ENCODE measurements at regions not wholly inside any gene's neighbourhood (a gene's known extent, or its start where the extent isn't known, plus 50 kb on each side); places are given as distances from the start of the nearest gene placed in this dataset.
"Not testable (repeated sequence)": the region's sequence is repeated elsewhere in the genome, so short reads cannot be mapped to it uniquely, and the experiment has no call there.

DNA sequence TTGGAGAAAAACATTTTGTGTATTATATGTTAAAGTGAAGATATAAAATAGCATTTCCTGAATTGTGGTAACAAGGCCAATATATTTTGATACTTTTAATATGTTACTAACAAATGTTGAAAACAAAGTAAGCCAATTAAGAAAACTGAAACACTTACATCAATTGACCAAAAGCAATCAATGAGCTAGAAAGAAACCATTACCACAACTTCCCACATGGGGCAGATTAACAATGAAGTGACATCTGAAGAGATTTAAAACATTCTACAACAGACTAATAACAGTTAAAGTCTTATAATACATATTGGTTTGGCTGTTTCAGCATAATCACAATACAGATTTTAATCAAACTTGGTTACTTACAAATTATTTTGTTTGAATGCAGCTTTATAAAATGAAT is 282.4 kb upstream of the NETO1 start:
- no peak for DNase-seq (ENCODE audit: low read depth in 2 of 2, low spot score in 1 of 2)

DNA sequence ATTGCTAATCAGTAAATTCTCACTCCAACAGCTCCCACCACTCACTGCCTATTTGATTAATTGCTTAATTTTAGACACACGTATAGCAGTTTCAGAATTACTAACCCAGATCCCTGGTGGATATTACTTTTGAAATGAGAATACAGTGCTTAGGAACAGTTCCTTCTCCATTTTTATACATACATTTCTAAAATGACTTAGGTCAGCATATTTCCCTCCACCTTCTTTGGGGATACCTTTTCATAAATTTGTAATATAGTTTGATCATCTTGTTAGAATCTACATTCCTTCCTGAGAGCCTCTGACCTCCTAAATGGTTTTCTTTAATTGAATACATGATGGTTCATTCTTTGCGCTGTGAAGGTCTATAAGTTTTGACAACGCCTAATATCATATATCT is 279.8 kb upstream of the NETO1 start:
- no peak for DNase-seq (ENCODE audit: low read depth in 2 of 2, low spot score in 1 of 2)

DNA sequence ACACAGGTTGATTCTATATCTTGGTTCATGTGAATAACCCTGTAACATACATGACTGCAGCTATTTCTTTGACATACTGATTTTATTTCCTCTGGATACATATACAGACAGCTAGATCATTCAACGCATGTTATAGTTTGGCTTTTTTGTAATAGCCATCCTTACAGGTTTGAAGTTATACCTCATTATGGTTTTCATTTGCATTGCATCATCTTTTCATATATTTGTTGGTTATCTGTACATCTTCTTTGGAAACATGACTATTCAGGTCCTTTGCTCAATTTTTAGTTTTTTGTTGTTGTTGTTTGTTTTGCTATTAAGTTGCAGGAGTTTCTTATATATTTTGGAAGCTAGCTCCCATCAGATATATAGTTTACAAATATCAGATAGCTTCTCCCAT is 276.2 kb upstream of the NETO1 start:
- DNase-seq (ENCODE audit: low read depth in 2 of 2, low spot score in 1 of 2): no peak

DNA sequence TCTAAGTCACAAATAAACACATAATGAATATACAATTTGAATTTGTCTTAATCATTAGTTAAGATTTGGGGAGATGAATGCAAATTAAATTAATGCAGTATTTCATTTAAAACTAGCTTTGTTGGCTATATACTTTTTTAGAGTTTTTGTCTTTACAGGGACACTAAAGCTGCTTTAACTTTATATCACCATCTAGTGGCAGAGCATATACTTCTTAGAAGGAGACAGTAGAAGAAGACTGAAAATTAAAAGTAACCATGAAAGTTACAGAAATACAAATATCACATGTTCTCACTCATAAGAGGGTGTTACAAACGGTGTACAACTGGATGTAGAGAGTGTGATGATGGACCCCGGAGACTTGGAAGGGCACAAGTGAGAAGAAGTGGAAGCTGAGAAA is 268.3 kb upstream of the NETO1 start:
- no peak for DNase-seq (ENCODE audit: low read depth in 2 of 2, low spot score in 1 of 2)

DNA sequence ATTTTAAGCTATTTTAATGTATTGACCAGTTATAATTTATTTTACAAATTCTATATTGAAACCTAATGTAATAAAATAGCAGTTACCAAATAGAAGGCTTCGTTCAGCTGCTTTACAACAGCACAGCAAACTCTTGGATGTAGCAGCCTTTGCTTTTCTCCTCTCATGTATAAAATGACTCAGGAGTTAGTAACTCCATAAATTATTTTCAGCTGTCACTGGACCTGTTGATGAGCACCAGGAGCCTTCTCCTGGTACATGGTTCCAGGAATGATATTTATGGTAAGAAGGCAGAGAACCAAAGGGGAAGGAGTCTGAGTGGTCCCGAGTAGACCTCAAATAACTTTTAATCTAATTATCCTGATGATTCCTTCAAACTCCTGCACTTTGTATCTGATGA is 256.4 kb upstream of the NETO1 start:
- no peak for DNase-seq (ENCODE audit: low read depth in 2 of 2, low spot score in 1 of 2)

DNA sequence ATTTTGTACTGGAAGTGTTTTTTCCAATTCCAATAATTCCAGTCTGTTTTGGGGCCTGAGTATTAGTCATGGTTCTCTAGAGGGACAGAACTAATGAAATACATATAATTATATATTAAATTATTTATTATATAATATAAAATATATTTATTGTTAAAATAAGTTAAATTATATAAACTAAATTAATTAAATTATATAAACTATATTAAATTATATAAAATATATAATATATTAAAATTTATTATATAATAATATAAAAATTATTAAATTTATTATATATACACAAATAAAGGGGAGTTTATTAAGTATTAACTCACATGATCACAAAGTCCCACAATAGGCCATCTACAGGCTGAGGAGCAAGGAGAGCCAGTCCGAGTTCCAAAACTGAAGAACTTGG is 253.4 kb upstream of the NETO1 start:
- DNase-seq (ENCODE audit: low read depth in 2 of 2, low spot score in 1 of 2): no peak

DNA sequence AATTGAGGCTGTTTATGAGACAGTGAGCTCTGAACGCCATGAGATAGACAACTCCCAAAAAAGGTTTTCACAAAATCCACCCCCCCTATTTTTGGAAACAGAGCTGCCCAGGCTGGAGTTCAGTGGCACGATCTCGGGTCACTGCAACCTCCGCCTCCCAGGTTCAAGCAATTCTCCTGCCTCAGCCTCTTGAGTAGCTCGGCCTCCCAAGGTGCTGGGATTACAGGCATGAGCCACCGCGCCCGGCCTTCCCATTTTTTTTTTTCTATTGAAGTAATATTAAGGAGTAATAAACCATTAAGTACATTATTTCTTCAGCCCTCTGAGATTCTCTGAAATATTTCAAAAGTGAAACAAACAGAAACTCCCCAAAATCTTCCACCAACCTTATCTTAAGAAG is 252.8 kb upstream of the NETO1 start:
- DNase-seq (ENCODE audit: low read depth in 2 of 2, low spot score in 1 of 2): no peak

DNA sequence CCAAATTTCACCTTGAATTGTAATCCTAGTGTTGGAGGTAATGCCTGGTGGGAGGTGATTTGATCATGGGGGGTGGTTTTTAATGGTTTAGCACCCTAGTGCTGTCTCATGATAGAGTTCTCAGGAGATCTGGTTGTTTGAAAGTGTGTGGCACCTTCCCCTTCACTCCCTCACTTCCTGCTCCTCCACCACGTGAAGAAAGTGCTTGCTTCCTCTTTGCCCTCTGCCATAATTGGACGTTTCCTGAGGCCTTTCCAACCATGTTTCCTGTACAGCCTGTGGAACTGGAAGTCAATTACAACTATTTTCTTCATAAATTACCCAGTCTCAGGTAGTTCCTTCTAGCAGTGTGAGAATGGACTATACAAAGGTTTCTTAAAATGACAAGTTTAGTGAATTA is 251.8 kb upstream of the NETO1 start:
- no peak for DNase-seq (ENCODE audit: low read depth in 2 of 2, low spot score in 1 of 2)

DNA sequence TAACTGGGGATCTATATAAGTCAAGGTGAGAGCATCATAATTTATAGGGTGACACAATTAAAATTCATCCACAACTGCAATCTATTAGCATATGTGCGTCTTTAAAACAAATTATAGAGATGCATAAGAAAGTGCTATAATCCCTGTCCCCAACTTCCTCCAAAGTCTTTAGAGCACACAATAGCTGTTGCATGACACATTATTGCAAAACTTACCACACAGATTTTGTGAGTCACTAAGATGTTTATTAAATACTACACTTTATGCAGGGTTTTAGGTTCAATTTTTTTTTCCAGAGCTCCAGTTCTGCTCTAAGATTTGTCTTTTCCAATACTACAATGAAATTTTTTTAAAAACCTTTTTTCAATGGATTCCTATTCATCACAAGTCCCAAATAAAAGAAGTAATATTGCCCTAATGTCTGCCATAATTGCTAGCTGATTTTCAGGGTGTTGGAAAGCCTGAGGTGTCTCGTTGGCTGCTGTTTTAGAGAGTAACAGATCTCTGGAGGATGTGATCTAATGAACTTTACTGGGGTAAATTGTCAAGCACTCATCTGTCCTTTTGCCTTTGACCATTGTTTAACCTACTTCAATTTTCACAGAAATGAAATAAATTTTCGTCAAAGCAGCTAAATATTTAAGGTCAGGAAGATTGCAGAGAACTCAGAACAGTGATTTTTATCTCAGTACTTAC is 250.5 kb upstream of the NETO1 start:
- DNase-seq (ENCODE audit: low read depth in 2 of 2, low spot score in 1 of 2): no peak

DNA sequence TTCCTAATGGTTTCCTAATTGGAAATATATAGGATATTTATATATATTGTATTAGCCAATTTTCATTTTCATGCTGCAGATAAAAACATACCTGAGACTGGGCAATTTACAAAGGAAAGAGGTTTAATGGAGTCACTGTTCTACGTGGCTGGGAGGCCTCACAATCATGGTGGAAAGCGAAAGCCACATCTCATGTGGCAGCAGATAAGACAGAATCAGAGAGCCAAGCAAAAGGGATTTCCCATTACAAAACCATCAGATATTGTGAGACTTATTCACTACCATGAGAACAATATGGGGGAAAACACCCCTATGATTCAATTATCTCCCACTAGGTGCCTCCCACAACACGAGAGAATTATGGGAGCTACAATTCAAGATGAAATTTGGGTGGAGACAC is 242.5 kb upstream of the NETO1 start:
- no peak for DNase-seq (ENCODE audit: low read depth in 2 of 2, low spot score in 1 of 2)

DNA sequence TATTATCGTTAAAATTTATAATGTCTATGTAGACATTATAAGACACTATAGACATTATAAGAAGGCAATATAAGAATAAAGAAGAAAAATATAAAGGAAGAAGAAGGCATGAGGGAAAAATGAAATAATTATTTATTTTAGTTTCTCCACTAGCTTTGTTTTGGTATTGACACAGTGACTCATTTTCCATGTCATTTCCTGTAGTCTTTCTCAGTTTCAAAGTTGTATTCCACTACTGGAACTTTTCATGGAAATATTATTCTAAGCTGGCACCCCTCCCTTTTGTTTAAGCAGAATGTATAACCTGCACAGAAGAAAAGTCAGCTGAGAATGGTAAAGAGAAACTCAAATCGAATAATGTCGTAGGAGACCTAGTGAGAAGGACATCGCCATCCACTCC is 234.2 kb upstream of the NETO1 start:
- no peak for DNase-seq (ENCODE audit: low read depth in 2 of 2, low spot score in 1 of 2)

DNA sequence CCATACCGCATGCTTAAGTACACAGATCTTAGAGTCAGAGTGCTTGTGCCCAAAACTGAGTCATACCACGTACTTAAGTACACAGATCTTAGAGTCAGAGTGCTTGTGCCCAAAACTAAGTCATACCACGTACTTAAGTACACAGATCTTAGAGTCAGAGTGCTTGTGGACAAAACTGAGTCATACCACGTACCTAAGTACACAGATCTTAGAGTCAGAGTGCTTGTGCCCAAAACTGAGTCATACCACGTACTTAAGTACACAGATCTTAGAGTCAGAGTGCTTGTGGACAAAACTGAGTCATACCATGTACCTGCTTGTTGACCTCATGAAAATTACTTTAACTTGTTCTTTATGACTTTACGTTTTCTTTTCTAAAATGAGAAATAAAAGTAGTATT is 233.7 kb upstream of the NETO1 start:
- not testable (repeated sequence) for DNase-seq (ENCODE audit: low read depth in 2 of 2, low spot score in 1 of 2)

DNA sequence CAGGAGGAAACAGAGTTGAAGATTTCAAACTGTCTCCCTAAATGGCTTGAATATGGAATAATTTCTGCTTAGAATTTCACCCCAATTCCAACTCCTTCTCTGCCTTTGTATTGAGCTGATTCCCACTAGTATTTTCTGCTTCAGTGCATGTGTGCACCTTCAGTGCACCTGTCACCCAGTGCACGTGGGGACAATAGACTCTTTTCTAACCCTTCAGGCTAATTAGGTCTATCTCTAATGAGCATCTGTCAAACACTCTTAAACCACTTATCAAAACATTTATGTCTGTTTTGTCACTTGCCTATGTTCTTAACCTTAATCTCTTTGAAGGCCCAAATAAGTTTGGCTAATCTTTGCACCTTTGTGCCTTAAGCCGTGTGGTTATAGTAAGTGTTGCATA is 232.0 kb upstream of the NETO1 start:
- no peak for DNase-seq (ENCODE audit: low read depth in 2 of 2, low spot score in 1 of 2)

DNA sequence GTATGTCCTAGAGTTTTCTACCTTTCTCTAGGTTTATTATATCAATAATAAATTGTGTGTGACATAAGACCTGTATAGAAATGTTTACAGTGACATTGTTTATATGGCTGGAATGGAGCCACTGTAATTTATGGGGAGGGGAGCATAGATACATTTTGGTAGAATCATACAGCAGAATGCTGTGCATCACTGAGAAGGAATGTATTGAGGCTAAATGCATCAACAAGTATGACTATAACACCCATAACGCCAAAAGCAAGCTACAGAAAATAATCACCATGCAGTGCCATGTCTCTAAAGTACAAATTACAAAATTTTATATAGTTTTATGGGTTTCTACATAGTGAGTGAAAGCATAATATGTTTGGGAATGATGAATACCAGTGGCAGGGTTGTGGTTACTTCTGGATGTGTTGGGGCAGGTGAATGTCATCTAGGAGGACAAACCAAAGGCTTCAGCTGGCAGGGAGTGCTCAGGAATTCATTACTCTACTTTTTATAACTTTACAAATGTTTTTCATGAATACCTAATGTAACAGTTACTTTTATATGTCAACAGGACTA is 226.0 kb upstream of the NETO1 start:
- no peak for DNase-seq (ENCODE audit: low read depth in 2 of 2, low spot score in 1 of 2)

DNA sequence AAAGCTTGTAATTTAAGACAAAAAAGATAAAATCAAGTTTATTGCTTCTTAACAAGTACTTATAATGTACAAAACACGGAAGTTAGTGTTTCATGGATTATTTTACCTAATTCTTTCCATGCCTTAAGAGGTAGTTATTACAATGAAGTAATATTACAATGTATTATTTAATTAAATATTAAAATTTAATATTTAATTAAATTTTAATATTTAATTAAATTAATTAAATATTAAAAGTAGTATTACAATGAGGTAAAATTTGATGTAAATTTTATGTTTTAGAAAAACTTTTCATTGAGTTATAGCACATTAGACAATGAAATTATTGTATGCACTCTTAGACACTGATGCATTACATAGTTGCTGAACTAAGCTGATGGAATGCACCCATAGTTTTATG is 220.7 kb upstream of the NETO1 start:
- DNase-seq (ENCODE audit: low read depth in 2 of 2, low spot score in 1 of 2): no peak

DNA sequence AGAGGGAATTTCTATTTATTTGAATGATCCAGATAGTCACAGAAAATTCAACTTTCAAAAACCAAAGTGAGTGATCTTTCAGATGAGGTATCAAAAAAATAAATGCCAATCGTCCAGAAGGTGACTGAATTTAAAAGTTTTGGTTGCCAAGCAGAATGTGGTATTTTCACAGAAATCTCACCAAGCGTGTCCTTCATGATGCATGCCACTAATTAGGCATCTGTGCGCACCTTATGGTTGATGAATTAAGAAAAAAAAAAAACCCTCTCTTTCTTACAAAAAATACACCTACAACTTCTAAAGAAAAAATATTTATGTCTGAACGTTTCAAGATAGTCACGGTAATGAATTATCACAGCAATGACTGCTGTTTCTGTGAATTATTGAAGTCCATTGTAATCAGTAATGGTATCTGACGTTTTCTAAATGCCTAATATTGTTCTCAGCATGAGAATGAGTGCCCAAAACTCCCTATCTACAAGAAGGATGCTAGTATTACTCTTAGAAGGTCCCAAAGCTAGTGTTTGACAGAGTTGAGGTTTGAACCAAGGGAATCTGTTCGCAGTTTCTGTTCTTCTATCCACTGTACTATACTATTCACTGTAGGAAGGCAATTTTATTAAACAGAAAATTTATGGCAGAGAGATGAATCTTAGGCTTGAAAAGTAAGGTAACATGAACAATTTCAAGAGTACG is 219.6 kb upstream of the NETO1 start:
- no peak for DNase-seq (ENCODE audit: low read depth in 2 of 2, low spot score in 1 of 2)

DNA sequence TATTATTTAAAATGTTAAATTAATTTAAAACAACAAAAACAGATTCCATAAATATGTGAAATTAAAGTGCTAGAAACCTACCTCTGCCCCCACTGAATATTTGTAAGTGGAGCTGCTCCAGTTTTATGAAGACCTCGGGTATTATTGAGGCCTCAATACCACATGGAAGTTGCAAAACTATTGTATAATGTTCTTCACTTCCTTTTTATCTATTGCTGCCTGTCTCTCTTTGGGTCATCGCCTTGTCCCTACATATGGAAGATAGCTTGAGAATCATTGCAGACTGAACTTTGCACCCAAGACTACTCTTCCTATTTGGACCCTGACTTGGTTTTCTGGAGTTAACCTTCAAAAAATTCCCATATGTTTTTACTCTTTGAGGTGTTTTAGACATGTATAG is 212.1 kb upstream of the NETO1 start:
- no peak for DNase-seq (ENCODE audit: low read depth in 2 of 2, low spot score in 1 of 2)

DNA sequence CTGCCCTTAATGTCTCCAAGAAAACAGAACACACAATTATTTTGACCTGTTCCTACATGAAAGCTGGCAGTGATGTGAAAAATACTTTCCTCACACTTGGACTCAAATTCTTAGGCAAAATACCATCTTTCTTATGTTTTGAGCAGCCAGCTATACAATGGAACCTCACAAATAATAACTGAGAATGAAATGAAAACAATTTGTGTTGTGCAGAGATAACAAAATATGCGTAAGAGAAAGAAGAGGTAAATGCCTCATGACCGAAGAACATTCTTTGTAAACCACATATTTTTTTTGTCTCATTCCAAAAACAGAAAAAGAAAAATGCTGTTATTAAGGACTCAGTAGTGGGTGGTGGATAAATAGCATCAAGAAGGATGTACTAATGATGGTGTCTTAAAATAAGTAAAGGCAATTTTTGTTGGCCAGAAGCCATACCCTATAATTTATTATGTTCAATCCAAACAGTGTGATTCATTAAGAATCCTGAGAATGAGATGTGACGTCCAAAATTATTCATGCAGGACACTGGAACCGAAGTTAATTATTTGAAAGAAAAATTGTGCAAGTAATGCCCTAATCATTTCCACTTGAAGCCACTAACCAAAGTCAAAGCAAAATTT is 193.0 kb upstream of the NETO1 start:
- DNase-seq (ENCODE audit: low read depth in 2 of 2, low spot score in 1 of 2): no peak

DNA sequence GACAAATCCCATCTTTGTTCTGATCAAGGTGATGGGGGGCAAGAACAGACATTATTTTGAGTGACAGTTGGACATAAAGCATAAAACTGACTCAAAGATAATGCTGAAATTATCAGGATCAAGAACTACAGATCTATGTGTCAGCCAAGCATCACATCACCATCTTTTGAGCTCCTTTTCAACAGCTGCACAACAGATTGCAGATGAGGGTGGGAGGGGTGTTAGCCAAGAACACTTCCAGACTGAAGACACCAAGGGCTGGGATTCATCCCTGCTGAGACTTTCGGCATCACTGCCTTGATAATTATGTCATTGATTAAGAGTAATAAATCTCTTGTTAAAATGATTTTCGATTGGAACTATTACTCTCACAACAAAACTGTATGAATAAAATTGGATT is 191.5 kb upstream of the NETO1 start:
- DNase-seq (ENCODE audit: low read depth in 2 of 2, low spot score in 1 of 2): no peak

DNA sequence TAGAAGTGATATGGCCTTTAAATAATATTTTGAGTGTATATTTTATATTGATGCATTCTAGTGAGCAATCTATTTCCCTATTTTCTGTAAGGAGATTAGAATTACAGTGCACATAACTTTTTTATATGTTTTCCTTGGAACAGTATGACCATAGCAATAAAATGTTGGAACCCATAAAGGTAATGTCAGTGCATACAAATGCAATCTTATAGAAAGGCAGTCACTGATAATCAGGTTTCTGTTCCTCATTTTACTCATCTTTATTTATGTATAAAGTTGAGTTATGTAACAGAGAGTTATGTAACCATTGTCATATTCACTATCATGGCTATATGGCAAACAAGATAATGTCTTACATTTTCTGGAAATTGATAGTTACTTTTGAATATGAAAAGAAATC is 179.9 kb upstream of the NETO1 start:
- no peak for DNase-seq (ENCODE audit: low read depth in 2 of 2, low spot score in 1 of 2)

DNA sequence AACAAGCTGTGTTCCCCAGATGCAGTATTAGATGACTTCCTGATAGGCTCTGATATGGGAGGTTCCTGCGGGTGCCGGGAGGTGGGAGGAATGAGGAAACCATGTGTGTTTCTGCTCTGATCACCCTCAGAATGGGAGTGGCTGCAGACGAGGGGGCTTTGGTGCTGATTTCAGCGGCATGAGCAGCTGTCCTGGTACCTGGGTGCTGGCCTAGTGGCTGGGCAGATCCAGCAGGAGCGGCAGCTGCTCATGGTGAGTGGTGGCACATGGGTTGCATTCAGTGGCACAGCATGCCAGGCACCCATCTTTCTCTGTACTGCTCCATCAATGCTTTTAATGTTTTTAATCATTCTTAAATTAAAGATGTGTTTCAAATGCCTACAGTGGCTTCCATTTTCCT is 177.2 kb upstream of the NETO1 start:
- no peak for DNase-seq (ENCODE audit: low read depth in 2 of 2, low spot score in 1 of 2)

DNA sequence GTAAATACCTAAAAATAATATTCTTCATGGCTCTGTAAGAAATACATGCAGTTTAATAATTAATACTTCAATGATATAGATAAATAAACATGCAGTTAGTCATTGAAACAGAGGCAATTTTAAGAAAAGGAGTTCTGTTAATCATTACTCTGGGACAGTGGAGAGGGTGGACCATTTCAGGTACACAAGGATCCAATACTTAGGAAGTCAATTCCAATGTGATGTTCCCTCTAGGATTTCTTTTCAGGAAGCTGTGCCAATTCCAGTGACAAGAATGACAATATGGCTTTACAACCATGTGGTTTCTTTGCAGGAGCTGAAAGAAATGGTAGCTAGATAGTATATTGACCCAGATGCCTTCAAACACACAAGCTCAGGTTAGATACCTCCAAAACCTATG is 175.8 kb upstream of the NETO1 start:
- no peak for DNase-seq (ENCODE audit: low read depth in 2 of 2, low spot score in 1 of 2)

All from stimulated activated CD8-positive, alpha-beta memory T cell treated with anti-CD3 and anti-CD28 coated beads, Interleukin-4, amount 100 ng/mL, for 4 hours (primary cell).